ENCODE measurements at regions not wholly inside any gene's neighbourhood (a gene's known extent, or its start where the extent isn't known, plus 50 kb on each side); places are given as distances from the start of the nearest gene placed in this dataset.

DNA sequence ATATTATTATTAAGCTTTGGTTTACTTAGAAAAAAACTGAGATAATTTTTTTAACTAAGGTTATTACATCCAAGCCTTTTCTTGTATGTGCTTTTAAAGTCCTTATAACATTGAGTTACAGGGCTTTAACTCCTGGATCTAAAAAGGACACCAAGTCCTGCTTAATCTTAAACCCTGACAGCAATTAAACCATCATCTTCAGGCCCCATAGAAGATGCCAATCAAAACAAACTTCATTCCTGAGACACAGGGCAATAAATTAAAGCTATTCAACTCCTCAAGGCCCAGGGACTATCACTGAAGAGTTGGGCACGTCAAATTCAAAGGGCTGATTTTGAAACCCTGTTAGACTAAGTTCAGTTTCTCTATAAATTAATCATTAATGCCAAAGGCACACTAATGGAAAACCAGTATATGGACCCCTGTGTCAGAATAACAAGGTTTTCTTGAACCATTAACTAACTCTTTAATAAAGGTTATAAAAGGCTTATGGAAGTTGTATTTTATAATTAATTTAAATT lies 1152.6 kb downstream of the NSUN3 start:
- Histone ChIP-seq H3K36me3 (no peaks in the 10 kb centered on the region), H3K9ac (ENCODE audit: low read depth in 2 of 2, low read length in 2 of 2) (no peak overlapping the region), H3K4me1 (no peaks in the 10 kb centered on the region), H3K4me3 (no peak overlapping the region), H3K9me3 (no peaks in the 10 kb centered on the region), H3K27ac (no peak overlapping the region), H3K27me3 (no peaks in the 10 kb centered on the region)
- TF ChIP-seq, protein P1, sequence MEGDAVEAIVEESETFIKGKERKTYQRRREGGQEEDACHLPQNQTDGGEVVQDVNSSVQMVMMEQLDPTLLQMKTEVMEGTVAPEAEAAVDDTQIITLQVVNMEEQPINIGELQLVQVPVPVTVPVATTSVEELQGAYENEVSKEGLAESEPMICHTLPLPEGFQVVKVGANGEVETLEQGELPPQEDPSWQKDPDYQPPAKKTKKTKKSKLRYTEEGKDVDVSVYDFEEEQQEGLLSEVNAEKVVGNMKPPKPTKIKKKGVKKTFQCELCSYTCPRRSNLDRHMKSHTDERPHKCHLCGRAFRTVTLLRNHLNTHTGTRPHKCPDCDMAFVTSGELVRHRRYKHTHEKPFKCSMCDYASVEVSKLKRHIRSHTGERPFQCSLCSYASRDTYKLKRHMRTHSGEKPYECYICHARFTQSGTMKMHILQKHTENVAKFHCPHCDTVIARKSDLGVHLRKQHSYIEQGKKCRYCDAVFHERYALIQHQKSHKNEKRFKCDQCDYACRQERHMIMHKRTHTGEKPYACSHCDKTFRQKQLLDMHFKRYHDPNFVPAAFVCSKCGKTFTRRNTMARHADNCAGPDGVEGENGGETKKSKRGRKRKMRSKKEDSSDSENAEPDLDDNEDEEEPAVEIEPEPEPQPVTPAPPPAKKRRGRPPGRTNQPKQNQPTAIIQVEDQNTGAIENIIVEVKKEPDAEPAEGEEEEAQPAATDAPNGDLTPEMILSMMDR (IDR thresholded peaks at IDR 0.05), result no peak
- DNase-seq, result no peak
- intact Hi-C loops (cut with DNase I), result no loop called here

DNA sequence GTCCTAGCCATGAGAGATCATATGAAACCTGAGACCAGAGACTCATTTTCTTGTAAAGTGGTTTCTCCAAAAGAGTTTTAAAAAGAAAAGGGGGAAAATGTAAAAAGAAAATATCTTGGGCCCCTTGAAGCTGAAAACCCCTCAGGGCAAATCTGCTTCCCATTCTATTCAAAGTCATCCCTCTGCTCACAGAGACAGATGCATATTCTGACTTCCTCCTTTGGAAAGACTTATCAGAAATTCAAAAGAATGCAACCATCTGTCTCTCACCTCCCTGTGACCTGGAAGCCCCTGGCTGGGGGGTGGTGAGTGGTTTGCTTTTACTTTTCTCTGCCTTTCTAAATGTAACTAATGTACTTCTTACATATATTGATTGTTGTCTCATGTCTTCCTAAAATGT lies 1154.8 kb downstream of the NSUN3 start:
- no peak overlapping the region for H3K4me3 ChIP-seq
- no peaks in the 10 kb centered on the region for H3K36me3 ChIP-seq
- H3K4me1 ChIP-seq, result no peaks in the 10 kb centered on the region
- no peaks in the 10 kb centered on the region for H3K9me3 ChIP-seq
- TF ChIP-seq, protein P1 (IDR thresholded peaks at IDR 0.05), result no peak
- no peak overlapping the region for H3K9ac ChIP-seq (ENCODE audit: low read depth in 2 of 2, low read length in 2 of 2)
- no peak for DNase-seq
- H3K27me3 ChIP-seq, result no peaks in the 10 kb centered on the region
- no peak overlapping the region for H3K27ac ChIP-seq
- intact Hi-C loops (cut with DNase I), result no loop called here

- Histone ChIP-seq H3K27me3 (no peaks in the 10 kb centered on the region), H3K9me3 (no peaks in the 10 kb centered on the region), H3K27ac (no peak overlapping the region), H3K4me3 (no peak overlapping the region), H3K9ac (ENCODE audit: low read depth in 2 of 2, low read length in 2 of 2) (no peak overlapping the region), H3K36me3 (no peaks in the 10 kb centered on the region), H3K4me1 (no peaks in the 10 kb centered on the region)
- intact Hi-C loops (cut with DNase I), result no loop called here
- TF ChIP-seq, protein P1 (IDR thresholded peaks at IDR 0.05), result no peak
- DNase-seq, result no peak
Observed at GRCh38 chr3:95218484-95218883, 1155.6 kb downstream of the NSUN3 start.

GRCh38 chr3:95226437-95226836 lies 1163.6 kb downstream of the NSUN3 start:
- H3K36me3 ChIP-seq, result no peaks in the 10 kb centered on the region
- no peaks in the 10 kb centered on the region for H3K27me3 ChIP-seq
- H3K9me3 ChIP-seq, result no peaks in the 10 kb centered on the region
- no peak overlapping the region for H3K4me3 ChIP-seq
- no peaks in the 10 kb centered on the region for H3K4me1 ChIP-seq
- DNase-seq, result no peak
- TF ChIP-seq, protein P1 (IDR thresholded peaks at IDR 0.05), result no peak
- intact Hi-C loops (cut with DNase I), result no loop called here
- no peak overlapping the region for H3K9ac ChIP-seq (ENCODE audit: low read depth in 2 of 2, low read length in 2 of 2)
- no peak overlapping the region for H3K27ac ChIP-seq

GRCh38 chr3:95227092-95227491 lies 1164.2 kb downstream of the NSUN3 start:
- Histone ChIP-seq H3K4me3 (no peak overlapping the region), H3K9me3 (no peaks in the 10 kb centered on the region), H3K4me1 (no peaks in the 10 kb centered on the region), H3K36me3 (no peaks in the 10 kb centered on the region), H3K9ac (ENCODE audit: low read depth in 2 of 2, low read length in 2 of 2) (no peak overlapping the region), H3K27me3 (no peaks in the 10 kb centered on the region), H3K27ac (no peak overlapping the region)
- intact Hi-C loops (cut with DNase I), result no loop called here
- no peak for DNase-seq
- TF ChIP-seq, protein P1 (IDR thresholded peaks at IDR 0.05), result no peak
